A673 (cell line): ENCODE measurements at regions not wholly inside any gene's neighbourhood (a gene's known extent, or its start where the extent isn't known, plus 50 kb on each side); places are given as distances from the start of the nearest gene placed in this dataset.

Experiments used
- BruUV-seq: library from RNA; stranded (reverse); fragments of 400-500 nt; replicated peaks from 2 replicates; lab custom pipeline; 2021; lab: Mats Ljungman, UMichigan
- CTCF ChIA-PET: fragments of 300-600 bp; sonication (Branson Sonifier 250); formaldehyde crosslinking; loops from one replicate; lab custom pipeline; 2022; ENCODE audit warnings: antibody characterized with exemption; lab: Charles Lee
- POLR2A ChIA-PET: fragments of 300-600 bp; sonication (Branson Sonifier 250); formaldehyde crosslinking; loops from one replicate; lab custom pipeline; 2022; ENCODE audit warnings: antibody characterized with exemption; ENCODE audit not compliant: low non-redundant PET; lab: Charles Lee
- DNase-seq: peaks from one replicate; pipeline ENCODE4 v3.0.0-alpha.2; 2015; ENCODE audit warnings: low spot score
- H3K27ac ChIP-seq: fragments of 200-600 bp; sonication (generic); 2 replicates; pipeline ENCODE4 v1.5.1; 2016; ENCODE audit warnings: mixed run types, low read depth, mild to moderate bottlenecking, mixed read lengths, antibody characterized with exemption, low read length; ENCODE audit not compliant: poor library complexity, severe bottlenecking
- H3K27me3 ChIP-seq: fragments of 200-600 bp; sonication (generic); replicated peaks from 2 replicates; pipeline ENCODE4 v1.6.1; 2017; ENCODE audit warnings: mixed run types, low read depth, mild to moderate bottlenecking, mixed read lengths, antibody characterized with exemption, low read length; ENCODE audit not compliant: insufficient read depth, poor library complexity
- H3K36me3 ChIP-seq: fragments of 200-600 bp; sonication (generic); 2 replicates; pipeline ENCODE4 v1.6.1; 2016; ENCODE audit warnings: mixed run types, mild to moderate bottlenecking, mixed read lengths, antibody characterized with exemption, low read length; ENCODE audit not compliant: insufficient read depth, poor library complexity, severe bottlenecking
- H3K4me1 ChIP-seq: fragments of 200-600 bp; sonication (generic); 2 replicates; pipeline ENCODE4 v1.6.1; 2017; ENCODE audit warnings: mixed run types, mild to moderate bottlenecking, mixed read lengths, antibody characterized with exemption, low read length; ENCODE audit not compliant: insufficient read depth, poor library complexity, severe bottlenecking
- H3K4me3 ChIP-seq: fragments of 200-600 bp; sonication (generic); 2 replicates; pipeline ENCODE4 v1.5.1; 2016; ENCODE audit warnings: low read depth, mixed run types, mild to moderate bottlenecking, mixed read lengths, low read length; ENCODE audit not compliant: poor library complexity, severe bottlenecking
- H3K9me3 ChIP-seq: fragments of 200-600 bp; sonication (generic); 2 replicates; pipeline ENCODE4 v1.6.1; 2016; ENCODE audit warnings: mixed run types, low read depth, mild to moderate bottlenecking, mixed read lengths, antibody characterized with exemption, low read length; ENCODE audit not compliant: poor library complexity, severe bottlenecking
- EZH2 ChIP-seq: fragments of 200-600 bp; sonication (generic); IDR thresholded peaks from 2 replicates; pipeline ENCODE4 v1.6.1; 2017; ENCODE audit warnings: borderline replicate concordance, low read depth, mild to moderate bottlenecking, mixed read lengths, antibody characterized with exemption, low read length; ENCODE audit not compliant: poor library complexity, severe bottlenecking
- intact Hi-C: fragments of 100-400 bp; cut with micrococcal nuclease; formaldehyde crosslinking; loops from one replicate; pipeline ENCODE4 v1.10.0; 2022; ENCODE audit not compliant: unreplicated experiment
- TF ChIP-seq, protein P1 (sequence below): fragments of 300-800, 200-600 bp; sonication (generic); conservative IDR thresholded peaks from 2 replicates; pipeline ENCODE4 v1.5.1; 2017; ENCODE audit warnings: low read depth, mild to moderate bottlenecking, antibody characterized with exemption, low read length, moderate library complexity, mixed read lengths

DNA sequence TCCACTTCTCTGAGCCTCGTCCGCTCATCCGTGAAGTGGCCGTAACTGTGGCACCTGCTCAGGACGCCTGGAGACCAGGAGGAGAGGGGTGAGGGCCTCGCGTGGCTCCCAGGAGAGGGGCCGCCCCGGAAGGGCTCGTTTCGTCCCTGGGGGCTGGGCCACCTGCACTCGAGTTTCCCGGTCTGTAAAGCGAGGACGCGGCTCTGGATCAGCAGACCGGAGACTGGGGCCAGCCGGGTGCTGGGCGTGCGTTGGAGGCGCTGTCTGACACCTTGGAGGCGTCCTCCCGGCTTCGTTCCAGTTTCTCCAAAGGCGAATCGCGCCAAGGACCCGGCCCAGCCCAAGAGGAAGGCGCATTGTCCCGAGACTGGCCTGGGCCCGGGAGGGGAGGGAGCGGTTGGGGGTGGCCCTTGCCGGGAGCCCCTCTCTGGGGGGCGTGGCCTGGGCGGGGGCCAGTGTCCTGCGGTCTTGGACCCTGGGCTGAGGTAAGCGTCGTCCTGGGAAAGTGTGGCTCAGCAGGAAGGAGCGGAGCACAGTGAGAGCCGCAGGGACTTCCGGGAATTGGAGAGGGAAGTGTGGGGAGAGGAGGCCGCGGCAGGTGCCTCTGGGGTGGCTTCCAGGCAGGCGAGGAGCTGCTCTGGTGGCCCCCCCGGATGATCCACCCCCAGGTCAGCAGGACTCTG lies 89.6 kb downstream of the FOXL3 start:
- Histone ChIP-seq H3K9me3 (peaks cover 10% of the 10 kb centered on the region), H3K27me3 (no peaks in the 10 kb centered on the region), H3K4me3 (no peak overlapping the region), H3K4me1 (no peaks in the 10 kb centered on the region), H3K27ac (no peak overlapping the region), H3K36me3 (no peaks in the 10 kb centered on the region)
- BruUV-seq = no TSS peak
- ChIA-PET CTCF (no interaction called here), POLR2A (no interaction called here)
- no peak for TF ChIP-seq EZH2
- TF ChIP-seq, protein P1, sequence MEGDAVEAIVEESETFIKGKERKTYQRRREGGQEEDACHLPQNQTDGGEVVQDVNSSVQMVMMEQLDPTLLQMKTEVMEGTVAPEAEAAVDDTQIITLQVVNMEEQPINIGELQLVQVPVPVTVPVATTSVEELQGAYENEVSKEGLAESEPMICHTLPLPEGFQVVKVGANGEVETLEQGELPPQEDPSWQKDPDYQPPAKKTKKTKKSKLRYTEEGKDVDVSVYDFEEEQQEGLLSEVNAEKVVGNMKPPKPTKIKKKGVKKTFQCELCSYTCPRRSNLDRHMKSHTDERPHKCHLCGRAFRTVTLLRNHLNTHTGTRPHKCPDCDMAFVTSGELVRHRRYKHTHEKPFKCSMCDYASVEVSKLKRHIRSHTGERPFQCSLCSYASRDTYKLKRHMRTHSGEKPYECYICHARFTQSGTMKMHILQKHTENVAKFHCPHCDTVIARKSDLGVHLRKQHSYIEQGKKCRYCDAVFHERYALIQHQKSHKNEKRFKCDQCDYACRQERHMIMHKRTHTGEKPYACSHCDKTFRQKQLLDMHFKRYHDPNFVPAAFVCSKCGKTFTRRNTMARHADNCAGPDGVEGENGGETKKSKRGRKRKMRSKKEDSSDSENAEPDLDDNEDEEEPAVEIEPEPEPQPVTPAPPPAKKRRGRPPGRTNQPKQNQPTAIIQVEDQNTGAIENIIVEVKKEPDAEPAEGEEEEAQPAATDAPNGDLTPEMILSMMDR = no peak
- intact Hi-C loops = loop anchor here (10.0 kb wide), 1 partner anchor 65 kb away; no protein-coding TSS in a partner anchor
- DNase-seq = no peak

DNA sequence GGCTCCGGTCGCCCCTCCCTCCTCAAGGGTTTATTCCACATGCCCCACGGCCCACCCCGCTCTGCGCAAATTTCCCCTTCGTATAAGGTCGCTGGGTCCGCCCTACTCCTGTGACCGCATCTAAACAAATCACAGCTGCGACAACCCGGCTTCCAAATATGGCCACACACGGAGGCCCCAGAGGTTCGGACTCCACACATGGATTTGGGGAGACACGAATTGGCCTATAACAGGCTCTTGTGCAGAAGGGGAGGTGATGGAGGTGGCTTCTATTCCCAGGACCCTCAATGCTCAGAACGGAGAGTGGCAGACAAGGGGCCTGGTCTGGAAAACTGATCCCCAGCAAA lies 90.1 kb downstream of the FOXL3 start:
- CTCF ChIA-PET = no interaction called here
- DNase-seq = no peak
- Histone ChIP-seq H3K36me3 (no peaks in the 10 kb centered on the region), H3K9me3 (peaks cover 12% of the 10 kb centered on the region), H3K27ac (no peak overlapping the region), H3K4me1 (no peaks in the 10 kb centered on the region), H3K27me3 (no peaks in the 10 kb centered on the region), H3K4me3 (no peak overlapping the region)
- BruUV-seq = no TSS peak
- TF ChIP-seq, protein P1 = no peak
- no peak for TF ChIP-seq EZH2
- POLR2A ChIA-PET = no interaction called here
- intact Hi-C loops = loop anchor here (10.0 kb wide), 1 partner anchor 65 kb away; no protein-coding TSS in a partner anchor

DNA sequence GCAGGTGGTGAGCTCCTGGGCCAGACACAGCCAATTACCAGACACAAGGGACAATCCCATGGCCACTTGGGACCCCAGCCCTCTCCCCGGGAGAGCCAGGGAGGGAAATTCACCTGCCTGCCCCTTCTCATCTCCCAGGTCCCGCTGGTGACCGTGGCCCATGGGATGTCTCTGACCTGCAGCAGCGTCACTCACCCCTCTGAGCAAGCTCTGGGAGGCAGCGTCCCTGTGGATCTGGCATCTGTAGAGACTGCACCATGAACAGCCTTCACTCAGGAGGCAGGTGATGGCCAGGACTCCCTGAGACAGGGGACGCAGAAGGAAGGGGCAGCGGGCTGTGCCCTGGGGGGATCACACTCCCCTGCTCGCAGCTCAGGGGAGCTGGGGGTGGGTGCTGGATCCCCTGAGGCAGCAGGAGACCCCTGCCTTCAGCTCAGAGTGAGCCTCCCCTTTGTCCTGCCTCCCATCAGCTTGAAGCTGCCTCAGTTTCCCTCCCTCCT lies 90.8 kb downstream of the FOXL3 start:
- no TSS peak for BruUV-seq
- TF ChIP-seq EZH2 = no peak
- TF ChIP-seq, protein P1 = no peak
- ChIA-PET POLR2A (no interaction called here), CTCF (no interaction called here)
- DNase-seq = no peak
- no peaks in the 10 kb centered on the region for H3K27me3 ChIP-seq
- no peaks in the 10 kb centered on the region for H3K36me3 ChIP-seq
- H3K27ac ChIP-seq = no peak overlapping the region
- no peak overlapping the region for H3K4me3 ChIP-seq
- H3K9me3 ChIP-seq = peaks cover 12% of the 10 kb centered on the region
- no peaks in the 10 kb centered on the region for H3K4me1 ChIP-seq
- intact Hi-C loops = loop anchor here (10.0 kb wide), 1 partner anchor 64 kb away; no protein-coding TSS in a partner anchor
